Activated T-cell treated with anti-CD3 and anti-CD28 coated beads for 24 hours (primary cell): ENCODE measurements at regions not wholly inside any gene's neighbourhood (a gene's known extent, or its start where the extent isn't known, plus 50 kb on each side); places are given as distances from the start of the nearest gene placed in this dataset.
"Not testable (repeated sequence)": the region's sequence is repeated elsewhere in the genome, so short reads cannot be mapped to it uniquely, and the experiment has no call there.

ENCODE experiments used
- DNase-seq: peaks from one replicate; pipeline ENCODE4 v3.0.0-alpha.2; 2020; ENCODE audit warnings: low read depth

- no peak for DNase-seq
Measured at GRCh38 chr22:23395530-23396361, 184.3 kb downstream of the IGLL1 start.

GRCh38 chr22:23394525-23395326 is 185.4 kb downstream of the IGLL1 start:
- no peak for DNase-seq

- DNase-seq, result no peak
Measured at GRCh38 chr22:23393721-23394320, 186.3 kb downstream of the IGLL1 start.

DNA sequence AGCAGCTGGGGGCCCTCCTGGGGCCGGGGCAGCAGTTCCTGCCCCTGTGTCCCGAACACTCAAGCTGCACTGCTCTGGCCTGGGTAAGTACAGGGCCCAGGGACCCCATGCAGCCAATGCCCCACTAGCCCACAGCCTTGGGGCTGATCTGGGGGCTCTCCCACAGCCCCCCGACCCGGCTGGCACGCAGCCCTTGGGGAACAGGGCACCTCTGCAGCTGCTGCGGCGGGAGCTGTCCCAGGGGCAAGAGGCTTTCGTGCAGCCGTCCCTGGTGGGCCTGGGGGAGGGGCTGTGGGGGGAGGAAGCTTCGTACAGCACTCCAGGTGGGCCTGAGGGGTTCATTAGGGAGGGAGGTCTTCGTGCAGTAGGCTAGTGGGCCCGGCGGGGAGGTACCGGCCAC is 186.9 kb downstream of the IGLL1 start:
- not testable (repeated sequence) for DNase-seq

DNA sequence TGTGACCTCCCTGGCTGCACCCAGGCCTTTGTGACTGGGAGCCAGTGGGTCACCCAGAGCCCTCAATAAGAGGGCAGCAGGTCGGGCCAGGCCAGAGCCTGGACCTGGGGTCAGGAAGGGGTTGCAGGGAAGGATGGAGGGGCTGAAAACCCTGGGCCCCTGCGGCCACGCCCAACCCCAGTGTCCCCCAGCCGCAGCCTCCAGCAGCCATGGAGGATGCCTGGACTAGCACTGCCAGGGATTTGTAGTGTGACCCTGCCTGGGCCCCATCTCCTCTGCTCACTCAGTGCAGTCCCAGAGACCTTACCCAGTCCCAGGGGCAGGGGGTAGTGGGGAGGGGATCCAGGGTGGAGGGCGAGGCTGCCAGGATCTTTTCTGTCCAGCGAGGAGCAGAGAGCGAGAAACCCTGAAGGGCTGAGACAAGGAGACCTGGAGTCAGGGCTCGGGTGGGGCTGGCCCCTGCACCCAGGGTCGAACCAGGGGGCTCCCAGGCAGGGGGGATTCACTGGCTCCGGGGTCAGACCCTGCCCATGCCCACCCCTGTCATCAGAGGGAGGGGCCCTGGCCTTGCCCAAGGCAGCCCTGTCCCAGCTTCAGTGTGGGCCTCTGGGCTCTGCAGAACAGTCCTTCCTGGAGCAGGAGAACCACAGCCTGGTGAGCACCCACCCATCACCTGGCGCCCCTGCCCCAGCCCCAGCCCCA is 187.5 kb downstream of the IGLL1 start:
- DNase-seq, result no peak

DNA sequence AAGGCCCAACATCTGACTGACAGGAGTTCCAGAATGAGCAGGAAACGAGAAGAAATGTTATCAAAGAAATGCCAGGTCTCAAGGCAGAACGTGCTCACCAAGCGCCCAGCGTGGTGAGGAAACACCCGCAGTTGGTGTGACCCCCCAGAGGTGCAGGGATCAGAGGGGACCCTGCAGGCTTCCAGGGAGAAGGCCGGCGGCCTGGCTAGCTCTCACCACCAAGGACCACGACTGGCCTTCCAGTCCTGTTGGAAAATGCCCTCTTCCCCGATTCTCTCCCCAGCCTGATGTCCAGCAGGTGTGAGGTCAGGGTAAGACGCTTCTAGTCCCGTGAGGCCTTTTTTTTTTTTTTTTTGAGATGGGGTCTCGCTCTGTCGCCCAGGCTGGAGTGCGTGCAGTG is 189.1 kb downstream of the IGLL1 start:
- no peak for DNase-seq

- DNase-seq, result no peak
Measured at GRCh38 chr22:23389271-23390071, 190.6 kb downstream of the IGLL1 start.

GRCh38 chr22:23388517-23388890 is 191.6 kb downstream of the IGLL1 start:
- DNase-seq, result no peak

GRCh38 chr22:23387827-23388516 is 192.1 kb downstream of the IGLL1 start:
- DNase-seq, result no peak

DNA sequence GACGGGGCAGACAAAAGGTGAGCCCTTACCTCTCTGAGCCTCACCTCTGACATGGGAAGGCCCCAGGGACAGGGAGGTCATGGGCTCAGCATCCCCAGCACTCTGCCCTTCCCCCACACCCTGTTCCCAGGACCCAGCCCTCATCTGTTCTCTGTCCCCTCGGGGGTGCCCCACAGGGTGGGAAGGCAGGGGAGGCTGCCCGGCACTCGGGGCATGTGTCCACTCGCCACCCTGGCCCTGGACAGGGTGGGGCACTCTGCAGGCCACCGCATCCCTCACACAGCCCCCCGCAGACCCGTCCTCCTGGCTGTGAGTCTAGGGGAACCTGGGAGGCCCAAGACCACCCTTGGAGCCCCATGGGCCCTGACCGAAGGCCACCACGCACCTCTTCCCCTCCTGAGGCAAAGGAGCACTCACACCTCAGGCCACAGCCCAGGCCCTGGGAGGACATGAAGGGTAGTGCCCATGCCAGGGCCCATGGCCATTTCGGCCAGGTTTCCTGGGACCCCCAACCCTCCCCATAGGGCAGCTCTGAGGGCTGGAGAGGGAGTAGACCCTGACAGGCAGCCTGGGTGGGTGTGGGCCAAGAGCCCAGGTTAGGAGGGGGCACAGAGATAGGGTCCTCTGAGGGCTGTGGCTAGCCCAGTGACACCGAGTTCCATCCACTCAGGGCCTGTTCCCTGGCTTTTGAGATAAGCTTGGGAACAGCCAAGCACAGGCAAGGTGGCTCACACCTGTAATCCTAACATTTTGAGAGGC is 193.1 kb downstream of the IGLL1 start:
- DNase-seq, result no peak

DNA sequence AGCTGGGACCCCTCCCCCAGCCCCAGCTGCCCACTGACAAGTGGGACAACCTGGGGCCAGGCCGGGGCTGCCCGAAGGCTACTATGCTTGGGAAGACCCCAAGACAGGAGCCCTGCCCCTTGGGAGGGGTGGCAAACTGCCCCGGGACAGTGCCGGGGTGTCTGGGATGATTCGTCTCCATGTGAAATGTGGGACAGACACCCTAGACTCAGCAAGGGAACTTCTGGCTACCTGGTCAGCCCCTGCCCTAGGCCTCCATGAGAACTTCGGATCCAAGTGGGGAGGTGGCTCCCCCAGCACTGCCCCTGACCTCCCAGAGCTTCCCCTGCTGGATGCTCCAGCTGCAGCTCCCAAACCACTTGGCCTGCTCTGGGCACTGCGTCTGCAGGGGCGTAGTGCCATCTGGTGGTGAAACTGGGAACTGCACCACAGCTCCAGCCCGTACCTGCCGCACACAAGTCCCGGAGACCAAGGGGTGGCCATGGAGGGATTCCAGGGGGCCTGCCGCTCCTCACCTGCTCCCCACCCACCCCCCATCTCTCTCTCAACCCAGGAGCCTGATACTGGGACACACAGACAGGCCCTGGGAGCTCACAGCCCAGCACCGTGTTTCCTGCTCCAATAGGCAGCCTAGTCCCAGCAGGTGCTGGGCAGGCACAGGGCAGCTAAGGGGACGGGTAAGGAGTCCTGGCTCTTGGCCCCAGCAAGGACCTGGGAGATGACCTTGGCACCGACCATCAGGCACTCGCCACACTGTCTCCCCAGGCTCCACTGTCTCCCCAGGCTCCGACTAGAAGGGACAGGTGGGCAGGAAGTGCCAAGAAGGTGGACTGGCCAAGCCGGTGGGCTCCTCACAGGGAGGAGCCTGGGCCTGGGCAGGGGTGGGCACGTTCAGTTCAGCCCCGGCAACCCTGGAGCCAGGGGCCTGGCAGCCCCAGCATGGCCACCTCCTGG is 194.1 kb downstream of the IGLL1 start:
- DNase-seq, result peak; percentile 72

- no peak for DNase-seq
Measured at GRCh38 chr22:23384923-23385677, 195.0 kb downstream of the IGLL1 start.

DNA sequence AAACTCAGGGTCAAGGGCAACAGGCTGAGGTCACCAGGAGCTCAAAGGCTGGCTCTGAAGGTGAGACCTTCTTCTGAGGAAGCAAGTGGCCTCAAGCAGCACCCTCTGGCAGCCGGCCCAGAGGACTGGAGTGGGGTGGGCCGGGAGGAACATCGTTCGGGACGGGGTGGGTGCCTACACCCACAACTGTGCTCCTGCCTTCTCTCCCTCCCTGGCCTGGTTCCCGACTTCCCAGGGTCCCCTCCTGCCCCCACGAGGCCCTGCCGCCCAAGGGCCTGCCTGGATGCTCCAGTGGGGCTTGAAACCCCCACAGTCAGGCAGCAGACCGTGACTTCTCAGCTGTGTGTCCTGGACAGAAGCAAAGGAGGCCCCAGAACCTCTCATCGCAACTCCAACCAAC is 195.7 kb downstream of the IGLL1 start:
- DNase-seq, result no peak

GRCh38 chr22:23383491-23384361 is 196.4 kb downstream of the IGLL1 start:
- DNase-seq, result no peak

GRCh38 chr22:23382428-23383218 is 197.5 kb downstream of the IGLL1 start:
- DNase-seq, result no peak
